GM23338 (cell line): ENCODE measurements at regions not wholly inside any gene's neighbourhood (a gene's known extent, or its start where the extent isn't known, plus 50 kb on each side); places are given as distances from the start of the nearest gene placed in this dataset.

Experiments
- ATAC-seq: fragments of 200-7000 bp; cut with Tn5 transposase; 3 replicates; pipeline ENCODE4 v1.9.1; 2020
- DNase-seq: peaks from one replicate; pipeline ENCODE4 v3.0.0-alpha.2; 2015; ENCODE audit warnings: low spot score
- H2AFZ ChIP-seq: fragments of 200-600 bp; sonication (generic); 2 replicates; pipeline ENCODE4 v1.8.0; 2016; ENCODE audit warnings: antibody characterized with exemption, mild to moderate bottlenecking, moderate library complexity
- H3F3A ChIP-seq: fragments of 200-600 bp; sonication (generic); replicated peaks from 2 replicates; pipeline ENCODE4 v1.8.0; 2017; ENCODE audit warnings: antibody characterized with exemption, mixed run types, low read depth
- H3K27ac ChIP-seq: fragments of 200-600 bp; sonication (generic); 2 replicates; pipeline ENCODE4 v1.6.1; 2016; ENCODE audit warnings: low read depth
- H3K27me3 ChIP-seq: fragments of 200-600 bp; sonication (generic); 2 replicates; pipeline ENCODE4 v1.8.0; 2016; ENCODE audit warnings: mild to moderate bottlenecking, mixed run types, moderate library complexity; ENCODE audit not compliant: insufficient read depth
- H3K36me3 ChIP-seq: fragments of 200-600 bp; sonication (generic); 2 replicates; pipeline ENCODE4 v1.8.0; 2016; ENCODE audit warnings: mild to moderate bottlenecking; ENCODE audit not compliant: insufficient read depth
- H3K4me1 ChIP-seq: fragments of 200-600 bp; sonication (generic); 2 replicates; pipeline ENCODE4 v1.8.0; 2016; ENCODE audit warnings: mild to moderate bottlenecking, moderate library complexity; ENCODE audit not compliant: insufficient read depth
- H3K4me2 ChIP-seq: fragments of 200-600 bp; sonication (generic); 2 replicates; pipeline ENCODE4 v1.7.1; 2017; ENCODE audit warnings: mixed run types
- H3K4me3 ChIP-seq: fragments of 200-600 bp; sonication (generic); 2 replicates; pipeline ENCODE4 v1.6.1; 2016; ENCODE audit warnings: mixed run types
- H3K79me2 ChIP-seq: fragments of 200-600 bp; sonication (generic); replicated peaks from 2 replicates; pipeline ENCODE4 v1.8.0; 2017; ENCODE audit warnings: mild to moderate bottlenecking; ENCODE audit not compliant: insufficient read depth
- H3K9me2 ChIP-seq: fragments of 200-600 bp; sonication (generic); 2 replicates; pipeline ENCODE4 v1.8.0; 2017; ENCODE audit not compliant: insufficient read depth
- H4K20me1 ChIP-seq: fragments of 200-600 bp; sonication (generic); replicated peaks from 2 replicates; pipeline ENCODE4 v1.8.0; 2017; ENCODE audit warnings: mild to moderate bottlenecking; ENCODE audit not compliant: insufficient read depth
- H3K27ac Mint-ChIP-seq: 2 replicates; pipeline ENCODE4 v1.8.0; 2020; ENCODE audit warnings: inconsistent platforms, mild to moderate bottlenecking, moderate library complexity, mixed read lengths
- H3K27me3 Mint-ChIP-seq: 3 replicates; pipeline ENCODE4 v1.8.0; 2022; ENCODE audit warnings: low read depth, mild to moderate bottlenecking, moderate library complexity, mixed read lengths, inconsistent platforms; ENCODE audit not compliant: insufficient read depth, poor library complexity
- H3K36me3 Mint-ChIP-seq: 3 replicates; pipeline ENCODE4 v1.8.0; 2021; ENCODE audit warnings: low read depth, mild to moderate bottlenecking, inconsistent platforms, moderate library complexity, mixed read lengths
- H3K4me1 Mint-ChIP-seq: 3 replicates; pipeline ENCODE4 v1.8.0; 2020; ENCODE audit warnings: mild to moderate bottlenecking, inconsistent platforms, mixed read lengths
- H3K4me3 Mint-ChIP-seq: 3 replicates; pipeline ENCODE4 v1.8.0; 2021; ENCODE audit warnings: moderate library complexity, mild to moderate bottlenecking, inconsistent platforms, mixed read lengths
- H3K9me3 Mint-ChIP-seq: 3 replicates; pipeline ENCODE4 v1.8.0; 2020; ENCODE audit warnings: moderate library complexity, mild to moderate bottlenecking, inconsistent platforms, mixed read lengths
- CREB1 ChIP-seq: fragments of 250-450 bp; sonication (Bioruptor Pico); IDR thresholded peaks from 2 replicates; pipeline ENCODE4 v1.5.0; 2020; ENCODE audit warnings: low read depth, mild to moderate bottlenecking, moderate library complexity
- EZH2 ChIP-seq: fragments of 200-600 bp; sonication (generic); IDR thresholded peaks from one replicate; pipeline ENCODE4 v1.8.0; 2017; ENCODE audit warnings: antibody characterized with exemption, mild to moderate bottlenecking, low read depth; ENCODE audit not compliant: unreplicated experiment
- EZH2phosphoT487 ChIP-seq: fragments of 200-600 bp; sonication (generic); IDR thresholded peaks from one replicate; pipeline ENCODE4 v1.8.1; 2018; ENCODE audit warnings: antibody characterized with exemption; ENCODE audit not compliant: unreplicated experiment
- JUNB ChIP-seq: IDR thresholded peaks from one replicate; pipeline ENCODE4 v1.6.1; 2016; ENCODE audit warnings: antibody characterized with exemption; ENCODE audit not compliant: unreplicated experiment
- NANOG ChIP-seq: IDR thresholded peaks from 2 replicates; pipeline ENCODE4 v1.6.1; 2016; ENCODE audit warnings: antibody characterized with exemption, borderline replicate concordance
- POLR2AphosphoS5 ChIP-seq: IDR thresholded peaks from 2 replicates; pipeline ENCODE4 v1.6.1; 2016; ENCODE audit warnings: antibody characterized with exemption, low read depth
- STAT1 ChIP-seq: IDR thresholded peaks from one replicate; pipeline ENCODE4 v1.6.1; 2016; ENCODE audit warnings: antibody characterized with exemption; ENCODE audit not compliant: unreplicated experiment
- ZNF114 ChIP-seq: fragments of 250-450 bp; sonication (Bioruptor Pico); IDR thresholded peaks from 2 replicates; pipeline ENCODE4 v1.5.0; 2020; ENCODE audit warnings: mild to moderate bottlenecking, moderate library complexity
- ZNF331 ChIP-seq: fragments of 250-450 bp; sonication (Bioruptor Pico); IDR thresholded peaks from 2 replicates; pipeline ENCODE4 v1.5.0; 2020; ENCODE audit warnings: low read depth, mild to moderate bottlenecking, moderate library complexity
- ZNF462 ChIP-seq: fragments of 250-450 bp; sonication (Bioruptor Pico); IDR thresholded peaks from 2 replicates; pipeline ENCODE4 v1.5.0; 2020; ENCODE audit warnings: mild to moderate bottlenecking, moderate library complexity
- TF ChIP-seq, protein P1 (sequence below), 2 experiments: fragments of 200-600 bp in 1 of 2; sonication (generic) in 1 of 2; conservative IDR thresholded peaks; 2 replicates each; pipeline versions ENCODE4 v1.5.1 to v1.6.1; 2016 to 2017; ENCODE audit warnings: antibody characterized with exemption in 2 of 2, low read depth in 2 of 2, mild to moderate bottlenecking in 2 of 2, moderate library complexity in 1 of 2
- TF ChIP-seq, protein P2 (sequence below): IDR thresholded peaks from one replicate; pipeline ENCODE4 v1.6.1; 2018; ENCODE audit warnings: antibody characterized with exemption; ENCODE audit not compliant: unreplicated experiment
- TF ChIP-seq, protein P3 (sequence below): IDR thresholded peaks from 2 replicates; pipeline ENCODE4 v1.6.1; 2016; ENCODE audit warnings: antibody characterized with exemption

DNA sequence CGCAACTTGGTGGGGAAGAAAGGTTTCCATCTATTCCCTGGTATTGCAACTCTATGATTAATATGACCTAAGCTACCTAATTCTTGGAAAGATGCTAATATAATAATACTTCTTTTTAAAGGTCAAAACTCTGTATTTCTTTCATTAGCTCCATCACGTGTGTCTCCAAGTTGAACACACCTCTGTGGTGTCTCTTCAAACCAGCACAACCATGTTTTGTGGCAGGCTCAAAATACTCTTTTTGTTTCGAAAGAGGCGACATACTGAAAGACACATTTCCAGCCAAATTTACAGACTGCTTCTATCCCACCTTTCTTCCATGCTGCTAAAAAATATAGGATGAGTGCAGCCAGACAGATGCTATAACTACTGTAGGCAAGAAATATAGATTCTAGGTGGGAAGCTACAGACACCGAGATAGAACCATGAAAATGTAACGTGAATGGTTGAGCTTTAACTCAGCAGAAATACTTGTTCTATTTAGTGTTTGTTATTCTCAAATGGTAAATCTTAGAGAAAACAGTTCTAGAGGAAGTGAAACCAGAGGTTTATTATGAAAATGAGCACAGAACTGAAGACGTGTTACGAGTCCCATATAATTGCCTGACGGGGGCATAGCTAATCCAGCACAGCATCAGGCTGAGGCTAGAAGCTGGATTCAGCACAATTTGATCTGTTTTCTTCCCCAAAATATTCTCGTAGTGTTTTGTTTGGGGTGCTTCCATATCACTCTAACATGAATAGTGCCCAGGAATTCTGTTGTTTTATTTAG is 991.5 kb upstream of the FANCL start:
- Histone ChIP-seq H3K4me2 (no peak overlapping the region), H3K9me2 (no peaks in the 10 kb centered on the region), H3K27me3 (no peaks in the 10 kb centered on the region), H3F3A (no peaks in the 10 kb centered on the region), H3K36me3 (no peaks in the 10 kb centered on the region), H3K27ac (no peak overlapping the region), H3K4me1 (no peaks in the 10 kb centered on the region), H2AFZ (no peak overlapping the region), H3K4me3 (no peak overlapping the region), H4K20me1 (no peaks in the 10 kb centered on the region), H3K79me2 (no peaks in the 10 kb centered on the region)
- no peaks in the 10 kb centered on the region for H3K9me3 Mint-ChIP-seq
- H3K27me3 Mint-ChIP-seq: no peaks in the 10 kb centered on the region
- no peak overlapping the region for H3K27ac Mint-ChIP-seq
- no peak for DNase-seq
- no peak for TF ChIP-seq ZNF114
- TF ChIP-seq EZH2phosphoT487: no peak
- no peak for TF ChIP-seq POLR2AphosphoS5
- TF ChIP-seq, protein P1, sequence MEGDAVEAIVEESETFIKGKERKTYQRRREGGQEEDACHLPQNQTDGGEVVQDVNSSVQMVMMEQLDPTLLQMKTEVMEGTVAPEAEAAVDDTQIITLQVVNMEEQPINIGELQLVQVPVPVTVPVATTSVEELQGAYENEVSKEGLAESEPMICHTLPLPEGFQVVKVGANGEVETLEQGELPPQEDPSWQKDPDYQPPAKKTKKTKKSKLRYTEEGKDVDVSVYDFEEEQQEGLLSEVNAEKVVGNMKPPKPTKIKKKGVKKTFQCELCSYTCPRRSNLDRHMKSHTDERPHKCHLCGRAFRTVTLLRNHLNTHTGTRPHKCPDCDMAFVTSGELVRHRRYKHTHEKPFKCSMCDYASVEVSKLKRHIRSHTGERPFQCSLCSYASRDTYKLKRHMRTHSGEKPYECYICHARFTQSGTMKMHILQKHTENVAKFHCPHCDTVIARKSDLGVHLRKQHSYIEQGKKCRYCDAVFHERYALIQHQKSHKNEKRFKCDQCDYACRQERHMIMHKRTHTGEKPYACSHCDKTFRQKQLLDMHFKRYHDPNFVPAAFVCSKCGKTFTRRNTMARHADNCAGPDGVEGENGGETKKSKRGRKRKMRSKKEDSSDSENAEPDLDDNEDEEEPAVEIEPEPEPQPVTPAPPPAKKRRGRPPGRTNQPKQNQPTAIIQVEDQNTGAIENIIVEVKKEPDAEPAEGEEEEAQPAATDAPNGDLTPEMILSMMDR (conservative IDR thresholded peaks at IDR 0.05; ENCODE audit: low read depth in 2 of 2): no peak
- TF ChIP-seq ZNF462 (CRISPR knock-in tag): no peak
- TF ChIP-seq NANOG: no peak
- TF ChIP-seq, protein P2, sequence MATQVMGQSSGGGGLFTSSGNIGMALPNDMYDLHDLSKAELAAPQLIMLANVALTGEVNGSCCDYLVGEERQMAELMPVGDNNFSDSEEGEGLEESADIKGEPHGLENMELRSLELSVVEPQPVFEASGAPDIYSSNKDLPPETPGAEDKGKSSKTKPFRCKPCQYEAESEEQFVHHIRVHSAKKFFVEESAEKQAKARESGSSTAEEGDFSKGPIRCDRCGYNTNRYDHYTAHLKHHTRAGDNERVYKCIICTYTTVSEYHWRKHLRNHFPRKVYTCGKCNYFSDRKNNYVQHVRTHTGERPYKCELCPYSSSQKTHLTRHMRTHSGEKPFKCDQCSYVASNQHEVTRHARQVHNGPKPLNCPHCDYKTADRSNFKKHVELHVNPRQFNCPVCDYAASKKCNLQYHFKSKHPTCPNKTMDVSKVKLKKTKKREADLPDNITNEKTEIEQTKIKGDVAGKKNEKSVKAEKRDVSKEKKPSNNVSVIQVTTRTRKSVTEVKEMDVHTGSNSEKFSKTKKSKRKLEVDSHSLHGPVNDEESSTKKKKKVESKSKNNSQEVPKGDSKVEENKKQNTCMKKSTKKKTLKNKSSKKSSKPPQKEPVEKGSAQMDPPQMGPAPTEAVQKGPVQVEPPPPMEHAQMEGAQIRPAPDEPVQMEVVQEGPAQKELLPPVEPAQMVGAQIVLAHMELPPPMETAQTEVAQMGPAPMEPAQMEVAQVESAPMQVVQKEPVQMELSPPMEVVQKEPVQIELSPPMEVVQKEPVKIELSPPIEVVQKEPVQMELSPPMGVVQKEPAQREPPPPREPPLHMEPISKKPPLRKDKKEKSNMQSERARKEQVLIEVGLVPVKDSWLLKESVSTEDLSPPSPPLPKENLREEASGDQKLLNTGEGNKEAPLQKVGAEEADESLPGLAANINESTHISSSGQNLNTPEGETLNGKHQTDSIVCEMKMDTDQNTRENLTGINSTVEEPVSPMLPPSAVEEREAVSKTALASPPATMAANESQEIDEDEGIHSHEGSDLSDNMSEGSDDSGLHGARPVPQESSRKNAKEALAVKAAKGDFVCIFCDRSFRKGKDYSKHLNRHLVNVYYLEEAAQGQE: no peak
- TF ChIP-seq ZNF331 (CRISPR knock-in tag): no peak
- no peak for TF ChIP-seq CREB1
- TF ChIP-seq, protein P3, sequence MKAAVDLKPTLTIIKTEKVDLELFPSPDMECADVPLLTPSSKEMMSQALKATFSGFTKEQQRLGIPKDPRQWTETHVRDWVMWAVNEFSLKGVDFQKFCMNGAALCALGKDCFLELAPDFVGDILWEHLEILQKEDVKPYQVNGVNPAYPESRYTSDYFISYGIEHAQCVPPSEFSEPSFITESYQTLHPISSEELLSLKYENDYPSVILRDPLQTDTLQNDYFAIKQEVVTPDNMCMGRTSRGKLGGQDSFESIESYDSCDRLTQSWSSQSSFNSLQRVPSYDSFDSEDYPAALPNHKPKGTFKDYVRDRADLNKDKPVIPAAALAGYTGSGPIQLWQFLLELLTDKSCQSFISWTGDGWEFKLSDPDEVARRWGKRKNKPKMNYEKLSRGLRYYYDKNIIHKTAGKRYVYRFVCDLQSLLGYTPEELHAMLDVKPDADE: no peak
- TF ChIP-seq EZH2: no peak
- TF ChIP-seq STAT1: no peak
- no peak for TF ChIP-seq JUNB
- H3K4me3 Mint-ChIP-seq: no peak overlapping the region
- no peaks in the 10 kb centered on the region; the same call in 2 of the 3 replicates for H3K4me1 Mint-ChIP-seq
- ATAC-seq: no peak
- H3K36me3 Mint-ChIP-seq: no peaks in the 10 kb centered on the region
